Transverse colon (tissue), 4 donors: ENCODE measurements at regions not wholly inside any gene's neighbourhood (a gene's known extent, or its start where the extent isn't known, plus 50 kb on each side); places are given as distances from the start of the nearest gene placed in this dataset.

Source experiments
- EP300 ChIP-seq: sonication (generic); formaldehyde crosslinking; IDR thresholded peaks from one replicate; pipeline ENCODE4 v1.6.1; 2017; ENCODE audit warnings: antibody characterized with exemption, low read depth
- POLR2A ChIP-seq: fragments of 450-650 bp; IDR thresholded peaks from one replicate; pipeline ENCODE4 v1.6.1; 2016; ENCODE audit warnings: antibody characterized with exemption, mild to moderate bottlenecking, moderate library complexity
- POLR2AphosphoS5 ChIP-seq, 3 donors: sonication (generic); formaldehyde crosslinking; IDR thresholded peaks; one replicate each; pipeline ENCODE4 v1.6.1; 2016; ENCODE audit warnings: antibody characterized with exemption in 3 of 3
- TF ChIP-seq, protein P1 (sequence below), 5 experiments: fragments of 200-600 bp in 3 of 5; fragments of 450-650 bp in 2 of 5; sonication (generic) in 3 of 5; IDR thresholded peaks; 1 replicate in 2 of 5; 2 replicates in 3 of 5; pipeline ENCODE4 v1.5.1; 2016 to 2017; ENCODE audit warnings: antibody characterized with exemption in 5 of 5, inconsistent platforms in 3 of 5, mild to moderate bottlenecking in 2 of 5, moderate library complexity in 1 of 5

DNA sequence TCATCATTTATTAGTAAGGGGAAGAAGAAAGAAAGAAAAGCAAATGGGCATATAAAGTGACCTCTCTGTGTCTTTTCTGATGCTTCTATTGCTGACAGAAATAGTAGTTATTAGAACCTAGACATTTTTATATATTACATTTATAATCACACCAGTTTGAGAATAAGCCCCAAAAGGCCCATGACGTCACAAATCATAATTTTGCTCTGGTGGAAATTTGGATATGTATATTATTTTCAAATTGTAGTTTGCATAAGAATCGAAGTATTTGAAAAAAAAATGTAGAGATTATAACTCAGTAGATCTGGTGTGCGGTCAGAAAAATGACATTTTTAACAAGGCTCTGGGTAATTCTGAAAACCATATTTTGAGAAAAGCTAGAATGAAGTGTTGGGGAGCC lies 101.2 kb upstream of the STEAP1 start:
- no peak for TF ChIP-seq POLR2AphosphoS5 (IDR thresholded peaks at IDR 0.05)
- TF ChIP-seq, protein P1, sequence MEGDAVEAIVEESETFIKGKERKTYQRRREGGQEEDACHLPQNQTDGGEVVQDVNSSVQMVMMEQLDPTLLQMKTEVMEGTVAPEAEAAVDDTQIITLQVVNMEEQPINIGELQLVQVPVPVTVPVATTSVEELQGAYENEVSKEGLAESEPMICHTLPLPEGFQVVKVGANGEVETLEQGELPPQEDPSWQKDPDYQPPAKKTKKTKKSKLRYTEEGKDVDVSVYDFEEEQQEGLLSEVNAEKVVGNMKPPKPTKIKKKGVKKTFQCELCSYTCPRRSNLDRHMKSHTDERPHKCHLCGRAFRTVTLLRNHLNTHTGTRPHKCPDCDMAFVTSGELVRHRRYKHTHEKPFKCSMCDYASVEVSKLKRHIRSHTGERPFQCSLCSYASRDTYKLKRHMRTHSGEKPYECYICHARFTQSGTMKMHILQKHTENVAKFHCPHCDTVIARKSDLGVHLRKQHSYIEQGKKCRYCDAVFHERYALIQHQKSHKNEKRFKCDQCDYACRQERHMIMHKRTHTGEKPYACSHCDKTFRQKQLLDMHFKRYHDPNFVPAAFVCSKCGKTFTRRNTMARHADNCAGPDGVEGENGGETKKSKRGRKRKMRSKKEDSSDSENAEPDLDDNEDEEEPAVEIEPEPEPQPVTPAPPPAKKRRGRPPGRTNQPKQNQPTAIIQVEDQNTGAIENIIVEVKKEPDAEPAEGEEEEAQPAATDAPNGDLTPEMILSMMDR (IDR thresholded peaks at IDR 0.05): no peak
- no peak for TF ChIP-seq POLR2A
- TF ChIP-seq EP300: no peak
